ENCODE measurements at regions not wholly inside any gene's neighbourhood (a gene's known extent, or its start where the extent isn't known, plus 50 kb on each side); places are given as distances from the start of the nearest gene placed in this dataset.

DNA sequence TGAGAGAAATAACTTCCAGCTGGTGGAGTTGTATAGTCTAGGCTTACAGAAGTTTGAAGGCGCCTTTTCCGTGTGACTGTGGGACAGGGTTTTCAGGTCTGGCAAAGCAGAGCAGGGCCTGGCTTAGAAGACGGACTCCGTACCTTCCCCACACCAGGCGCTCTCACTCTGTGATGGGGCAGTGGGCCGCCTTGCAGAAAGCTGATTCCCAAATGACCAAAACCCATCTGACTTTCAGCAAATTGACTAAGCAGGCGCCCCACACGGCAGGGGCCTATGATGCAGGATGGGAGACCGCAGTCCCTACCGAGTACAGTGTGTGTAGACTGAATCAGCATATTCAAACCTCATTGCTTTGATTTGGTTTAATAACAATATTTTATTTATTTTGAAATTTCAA, 85.8 kb upstream of the TMEM45B start:
- no peak for DNase-seq (ENCODE audit: low read depth)
- no peak overlapping the region for H3K4me3 ChIP-seq (ENCODE audit: low read depth, low read length)
- TF ChIP-seq, protein P1, sequence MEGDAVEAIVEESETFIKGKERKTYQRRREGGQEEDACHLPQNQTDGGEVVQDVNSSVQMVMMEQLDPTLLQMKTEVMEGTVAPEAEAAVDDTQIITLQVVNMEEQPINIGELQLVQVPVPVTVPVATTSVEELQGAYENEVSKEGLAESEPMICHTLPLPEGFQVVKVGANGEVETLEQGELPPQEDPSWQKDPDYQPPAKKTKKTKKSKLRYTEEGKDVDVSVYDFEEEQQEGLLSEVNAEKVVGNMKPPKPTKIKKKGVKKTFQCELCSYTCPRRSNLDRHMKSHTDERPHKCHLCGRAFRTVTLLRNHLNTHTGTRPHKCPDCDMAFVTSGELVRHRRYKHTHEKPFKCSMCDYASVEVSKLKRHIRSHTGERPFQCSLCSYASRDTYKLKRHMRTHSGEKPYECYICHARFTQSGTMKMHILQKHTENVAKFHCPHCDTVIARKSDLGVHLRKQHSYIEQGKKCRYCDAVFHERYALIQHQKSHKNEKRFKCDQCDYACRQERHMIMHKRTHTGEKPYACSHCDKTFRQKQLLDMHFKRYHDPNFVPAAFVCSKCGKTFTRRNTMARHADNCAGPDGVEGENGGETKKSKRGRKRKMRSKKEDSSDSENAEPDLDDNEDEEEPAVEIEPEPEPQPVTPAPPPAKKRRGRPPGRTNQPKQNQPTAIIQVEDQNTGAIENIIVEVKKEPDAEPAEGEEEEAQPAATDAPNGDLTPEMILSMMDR (conservative IDR thresholded peaks at IDR 0.05; ENCODE audit: low read depth, low read length): no peak

- H3K4me3 ChIP-seq (ENCODE audit: low read depth, low read length): no peak overlapping the region
- no peak for DNase-seq (ENCODE audit: low read depth)
- TF ChIP-seq, protein P1 (conservative IDR thresholded peaks at IDR 0.05; ENCODE audit: low read depth, low read length): no peak
Measured at GRCh38 chr11:129731316-129731715, 84.3 kb upstream of the TMEM45B start.

DNA sequence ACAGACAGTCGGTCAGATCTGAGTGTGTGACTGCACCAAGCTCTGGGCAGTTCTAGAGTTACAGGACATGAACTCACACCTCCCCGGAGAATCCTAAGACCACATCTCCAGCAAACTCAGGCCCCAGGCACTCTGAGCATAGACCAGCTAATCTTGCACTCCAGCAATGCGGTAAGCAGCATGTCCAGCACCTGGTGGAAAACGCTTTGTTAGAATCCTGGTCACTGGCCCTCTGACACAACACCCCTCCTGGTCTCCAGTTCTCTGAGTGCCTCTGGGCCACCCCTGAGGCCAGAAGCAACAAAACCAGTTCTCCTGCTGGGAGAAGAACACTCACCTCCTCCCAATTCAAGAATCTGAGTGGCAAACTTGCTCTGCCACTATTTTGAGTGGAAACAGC, 82.7 kb upstream of the TMEM45B start:
- H3K4me3 ChIP-seq (ENCODE audit: low read depth, low read length): no peak overlapping the region
- DNase-seq (ENCODE audit: low read depth): no peak
- TF ChIP-seq, protein P1 (conservative IDR thresholded peaks at IDR 0.05; ENCODE audit: low read depth, low read length): no peak

DNA sequence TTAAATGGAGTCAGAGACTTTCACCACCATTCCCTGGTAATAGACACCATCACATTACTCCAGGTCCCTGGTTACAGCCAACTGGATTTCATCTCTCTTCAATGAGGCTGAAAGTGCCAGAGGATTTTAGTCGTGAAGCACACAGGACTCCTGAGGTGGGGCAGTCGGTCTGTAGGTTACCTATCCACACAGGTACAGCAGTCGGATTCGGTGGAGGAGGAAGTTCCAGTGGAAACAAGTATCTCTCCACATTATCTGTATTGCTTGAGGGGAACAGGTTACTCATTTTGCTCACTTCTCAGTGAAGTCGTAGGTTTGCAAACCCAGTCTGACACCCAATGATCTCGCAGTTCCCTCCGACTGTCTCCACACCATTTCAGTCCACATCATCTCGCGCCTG, 82.3 kb upstream of the TMEM45B start:
- DNase-seq (ENCODE audit: low read depth): no peak
- TF ChIP-seq, protein P1 (conservative IDR thresholded peaks at IDR 0.05; ENCODE audit: low read depth, low read length): no peak
- H3K4me3 ChIP-seq (ENCODE audit: low read depth, low read length): no peak overlapping the region

DNA sequence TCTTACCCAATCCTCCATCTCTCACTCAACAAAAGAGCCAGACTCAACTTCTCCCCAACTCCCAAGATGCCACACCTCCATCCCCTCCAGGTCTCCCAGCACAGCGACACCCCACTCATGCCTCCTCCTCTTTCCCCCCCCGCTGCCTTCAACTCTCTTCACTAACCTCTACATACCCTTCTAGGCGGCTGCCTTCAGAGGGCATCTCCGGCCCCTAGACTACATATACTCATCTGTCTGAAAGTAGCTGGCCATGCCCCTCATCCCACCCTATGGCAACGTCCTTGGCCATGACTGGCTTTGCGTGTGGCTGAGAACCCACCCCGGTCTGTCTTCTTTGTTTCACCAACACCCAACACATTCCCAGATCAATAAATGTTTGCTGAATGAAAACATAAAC, 81.7 kb upstream of the TMEM45B start:
- no peak for DNase-seq (ENCODE audit: low read depth)
- H3K4me3 ChIP-seq (ENCODE audit: low read depth, low read length): no peak overlapping the region
- TF ChIP-seq, protein P1 (conservative IDR thresholded peaks at IDR 0.05; ENCODE audit: low read depth, low read length): no peak

- TF ChIP-seq, protein P1 (conservative IDR thresholded peaks at IDR 0.05; ENCODE audit: low read depth, low read length): no peak
- DNase-seq (ENCODE audit: low read depth): no peak
- no peak overlapping the region for H3K4me3 ChIP-seq (ENCODE audit: low read depth, low read length)
Measured at GRCh38 chr11:129734654-129735053, 81.0 kb upstream of the TMEM45B start.

- H3K4me3 ChIP-seq (ENCODE audit: low read depth, low read length): no peak overlapping the region
- no peak for DNase-seq (ENCODE audit: low read depth)
- TF ChIP-seq, protein P1 (conservative IDR thresholded peaks at IDR 0.05; ENCODE audit: low read depth, low read length): no peak
Measured at GRCh38 chr11:129737831-129738230, 77.8 kb upstream of the TMEM45B start.

All from epithelial cell of proximal tubule (primary cell).